GM18502 (cell line): ENCODE measurements at regions not wholly inside any gene's neighbourhood (a gene's known extent, or its start where the extent isn't known, plus 50 kb on each side); places are given as distances from the start of the nearest gene placed in this dataset.
"Not testable (repeated sequence)": the region's sequence is repeated elsewhere in the genome, so short reads cannot be mapped to it uniquely, and the experiment has no call there.

Source experiments
- ATAC-seq: cut with Tn5 transposase; IDR thresholded peaks from one replicate; pipeline ENCODE4 v1.9.1; 2021; ENCODE audit warnings: mild to moderate bottlenecking; ENCODE audit not compliant: unreplicated experiment, poor library complexity

- ATAC-seq, result no peak
These were observed 726.5 kb downstream of the SLC4A3 start for GRCh38 chr2:220353897-220354296.

GRCh38 chr2:220356076-220356475, 728.6 kb downstream of the SLC4A3 start:
- no peak for ATAC-seq

GRCh38 chr2:220365023-220365422, 737.6 kb downstream of the SLC4A3 start:
- ATAC-seq, result no peak

- ATAC-seq, result no peak
These were observed 739.3 kb downstream of the SLC4A3 start for GRCh38 chr2:220366765-220367164.

- ATAC-seq, result no peak
These were observed 743.3 kb downstream of the SLC4A3 start for GRCh38 chr2:220370764-220371163.

GRCh38 chr2:220371211-220371610, 743.8 kb downstream of the SLC4A3 start:
- ATAC-seq, result no peak

- no peak for ATAC-seq
These were observed 746.4 kb downstream of the SLC4A3 start for GRCh38 chr2:220373878-220374277.

- no peak for ATAC-seq
These were observed 746.9 kb downstream of the SLC4A3 start for GRCh38 chr2:220374282-220374681.

GRCh38 chr2:220377482-220378155, 750.2 kb downstream of the SLC4A3 start:
- ATAC-seq, result no peak

GRCh38 chr2:220387758-220388157, 760.3 kb downstream of the SLC4A3 start:
- not testable (repeated sequence) for ATAC-seq

- no peak for ATAC-seq
These were observed 766.3 kb downstream of the SLC4A3 start for GRCh38 chr2:220393711-220394110.

- no peak for ATAC-seq
These were observed 767.0 kb downstream of the SLC4A3 start for GRCh38 chr2:220394433-220394832.

- no peak for ATAC-seq
These were observed 768.9 kb downstream of the SLC4A3 start for GRCh38 chr2:220396287-220396686.

GRCh38 chr2:220410296-220410695, 782.9 kb downstream of the SLC4A3 start:
- ATAC-seq, result no peak

GRCh38 chr2:220417503-220417902, 790.1 kb downstream of the SLC4A3 start:
- ATAC-seq, result no peak

- ATAC-seq, result no peak
These were observed 792.2 kb downstream of the SLC4A3 start for GRCh38 chr2:220419647-220420046.

- ATAC-seq, result no peak
These were observed 793.4 kb downstream of the SLC4A3 start for GRCh38 chr2:220420820-220421219.

GRCh38 chr2:220422676-220423075, 795.2 kb downstream of the SLC4A3 start:
- ATAC-seq, result no peak

GRCh38 chr2:220424561-220424960, 797.1 kb downstream of the SLC4A3 start:
- no peak for ATAC-seq

GRCh38 chr2:220432645-220433044, 805.2 kb downstream of the SLC4A3 start:
- ATAC-seq, result no peak

- ATAC-seq, result no peak
These were observed 805.7 kb downstream of the SLC4A3 start for GRCh38 chr2:220433131-220433530.

- no peak for ATAC-seq
These were observed 807.0 kb downstream of the SLC4A3 start for GRCh38 chr2:220434385-220434784.

- ATAC-seq, result no peak
These were observed 810.5 kb downstream of the SLC4A3 start for GRCh38 chr2:220437938-220438337.
